ENCODE measurements at regions not wholly inside any gene's neighbourhood (a gene's known extent, or its start where the extent isn't known, plus 50 kb on each side); places are given as distances from the start of the nearest gene placed in this dataset.

DNA sequence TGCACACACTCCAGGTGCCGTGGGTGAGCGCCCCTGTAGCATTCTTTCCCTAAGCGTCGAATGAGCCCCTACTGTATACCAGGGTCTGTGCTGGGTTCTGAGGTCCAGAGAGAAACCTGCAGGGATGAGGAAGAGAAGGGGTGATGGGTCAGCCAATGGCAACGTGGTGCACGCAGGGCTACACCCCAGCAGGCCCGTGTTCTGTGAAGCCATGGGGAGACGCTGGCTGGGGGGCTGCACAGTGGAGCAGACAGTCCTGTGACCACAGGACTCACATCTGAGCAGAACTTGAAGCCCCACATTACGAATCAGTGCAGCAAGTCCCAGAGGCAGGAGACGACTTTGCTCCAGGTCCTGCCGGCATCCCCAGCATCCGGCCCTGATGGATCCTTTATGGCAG lies 1481.4 kb downstream of the BRD1 start:
- no peaks in the 10 kb centered on the region for H3K27me3 ChIP-seq
- H3K9me3 ChIP-seq (ENCODE audit: low read depth): no peaks in the 10 kb centered on the region
- H3K4me1 ChIP-seq (ENCODE audit: low read depth): no peaks in the 10 kb centered on the region
- H3K27ac ChIP-seq: no peak overlapping the region
- no peak for DNase-seq (ENCODE audit: low read depth in 1 of 2, low spot score in 1 of 2)
- no peak overlapping the region for H3K4me3 ChIP-seq
- H3K36me3 ChIP-seq: no peaks in the 10 kb centered on the region
- no peak for TF ChIP-seq CTCF (IDR thresholded peaks at IDR 0.05; ENCODE audit: low read depth, low read length)

- Histone ChIP-seq H3K36me3 (no peaks in the 10 kb centered on the region), H3K4me3 (no peak overlapping the region), H3K9me3 (ENCODE audit: low read depth) (no peaks in the 10 kb centered on the region), H3K27me3 (no peaks in the 10 kb centered on the region), H3K27ac (no peak overlapping the region), H3K4me1 (ENCODE audit: low read depth) (no peaks in the 10 kb centered on the region)
- no peak for TF ChIP-seq CTCF (IDR thresholded peaks at IDR 0.05; ENCODE audit: low read depth, low read length)
- no peak for DNase-seq (ENCODE audit: low read depth in 1 of 2, low spot score in 1 of 2)
These were observed 1482.0 kb downstream of the BRD1 start for GRCh38 chr22:48345631-48346030.

GRCh38 chr22:48343461-48343860 lies 1484.2 kb downstream of the BRD1 start:
- no peak for DNase-seq (ENCODE audit: low read depth in 1 of 2, low spot score in 1 of 2)
- no peak for TF ChIP-seq CTCF (IDR thresholded peaks at IDR 0.05; ENCODE audit: low read depth, low read length)
- no peak overlapping the region for H3K4me3 ChIP-seq
- no peaks in the 10 kb centered on the region for H3K9me3 ChIP-seq (ENCODE audit: low read depth)
- no peaks in the 10 kb centered on the region for H3K4me1 ChIP-seq (ENCODE audit: low read depth)
- H3K27ac ChIP-seq: no peak overlapping the region
- no peaks in the 10 kb centered on the region for H3K36me3 ChIP-seq
- no peaks in the 10 kb centered on the region for H3K27me3 ChIP-seq

DNA sequence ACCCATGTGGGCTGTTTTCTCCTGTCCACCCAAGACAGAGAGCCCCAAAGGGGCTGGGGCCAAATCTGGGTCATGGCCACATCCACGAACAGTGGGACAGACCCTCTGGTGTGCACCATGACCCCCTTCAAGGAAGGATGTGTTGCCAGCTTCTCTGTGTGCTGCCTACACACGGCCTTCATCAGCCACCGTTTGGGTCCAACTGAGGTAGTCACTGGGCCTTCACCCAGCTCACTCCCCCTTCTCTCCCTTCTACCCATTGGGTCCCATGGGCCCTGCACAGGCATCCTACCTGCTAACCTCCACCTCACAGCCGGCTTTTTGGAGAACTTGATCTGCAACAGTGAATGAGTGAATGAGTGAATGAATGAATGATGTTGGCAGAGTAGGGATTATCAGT lies 1484.9 kb downstream of the BRD1 start:
- no peak for DNase-seq (ENCODE audit: low read depth in 1 of 2, low spot score in 1 of 2)
- Histone ChIP-seq H3K27ac (no peak overlapping the region), H3K4me3 (no peak overlapping the region), H3K36me3 (no peaks in the 10 kb centered on the region), H3K9me3 (ENCODE audit: low read depth) (no peaks in the 10 kb centered on the region), H3K27me3 (no peaks in the 10 kb centered on the region), H3K4me1 (ENCODE audit: low read depth) (no peaks in the 10 kb centered on the region)
- TF ChIP-seq CTCF (IDR thresholded peaks at IDR 0.05; ENCODE audit: low read depth, low read length): no peak

GRCh38 chr22:48342016-48342415 lies 1485.7 kb downstream of the BRD1 start:
- no peak for DNase-seq (ENCODE audit: low read depth in 1 of 2, low spot score in 1 of 2)
- no peak for TF ChIP-seq CTCF (IDR thresholded peaks at IDR 0.05; ENCODE audit: low read depth, low read length)
- H3K36me3 ChIP-seq: no peaks in the 10 kb centered on the region
- H3K9me3 ChIP-seq (ENCODE audit: low read depth): no peaks in the 10 kb centered on the region
- H3K4me1 ChIP-seq (ENCODE audit: low read depth): no peaks in the 10 kb centered on the region
- H3K27me3 ChIP-seq: no peaks in the 10 kb centered on the region
- no peak overlapping the region for H3K27ac ChIP-seq
- H3K4me3 ChIP-seq: no peak overlapping the region
